Skeletal muscle satellite cell (primary cell): ENCODE measurements at regions not wholly inside any gene's neighbourhood (a gene's known extent, or its start where the extent isn't known, plus 50 kb on each side); places are given as distances from the start of the nearest gene placed in this dataset.

Experiments
- H3K27me3 ChIP-seq: 2 replicates; pipeline ENCODE4 v1.7.0; 2013; ENCODE audit warnings: low read length; ENCODE audit not compliant: control insufficient read depth, insufficient read depth
- H3K36me3 ChIP-seq: 2 replicates; pipeline ENCODE4 v1.7.0; 2013; ENCODE audit warnings: mild to moderate bottlenecking, control low read depth, low read length; ENCODE audit not compliant: insufficient read depth
- H3K4me1 ChIP-seq: 2 replicates; pipeline ENCODE4 v1.7.0; 2013; ENCODE audit warnings: low read length; ENCODE audit not compliant: control insufficient read depth, insufficient read depth
- H3K4me2 ChIP-seq: 2 replicates; pipeline ENCODE4 v1.7.0; 2013; ENCODE audit warnings: mild to moderate bottlenecking, low read length
- H3K4me3 ChIP-seq: 2 replicates; pipeline ENCODE4 v1.7.0; 2013; ENCODE audit warnings: low read length
- H3K9ac ChIP-seq: 2 replicates; pipeline ENCODE4 v1.7.0; 2013; ENCODE audit warnings: mild to moderate bottlenecking, low read depth, low read length, moderate library complexity
- H3K9me3 ChIP-seq: replicated peaks from 2 replicates; pipeline ENCODE4 v1.7.0; 2013; ENCODE audit warnings: mild to moderate bottlenecking, control low read depth, low read length

DNA sequence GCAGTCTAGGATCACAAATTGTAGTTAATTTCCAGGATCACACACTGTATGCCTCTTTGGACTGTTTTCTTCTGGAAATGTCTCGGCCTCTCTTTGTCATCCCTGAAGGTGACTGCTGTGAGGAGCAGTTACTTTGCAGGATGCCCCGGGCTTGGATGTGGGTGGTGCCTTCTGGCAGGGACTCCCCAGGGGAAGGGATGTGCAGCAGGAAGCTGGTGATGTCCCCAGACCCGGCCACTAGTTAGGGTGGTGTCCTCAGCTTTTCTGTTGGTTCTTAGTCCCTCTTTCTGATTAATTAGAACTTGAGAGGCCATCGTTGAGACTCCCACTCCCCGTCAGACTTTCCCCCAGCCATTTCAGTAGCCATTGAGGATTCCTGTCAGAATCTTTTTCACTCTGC is 286.6 kb upstream of the HDAC4 start:
- H3K4me1 ChIP-seq: no peaks in the 10 kb centered on the region
- no peak overlapping the region for H3K9ac ChIP-seq
- no peak overlapping the region for H3K4me3 ChIP-seq
- H3K9me3 ChIP-seq: no peaks in the 10 kb centered on the region
- H3K36me3 ChIP-seq: no peaks in the 10 kb centered on the region
- H3K27me3 ChIP-seq: no peaks in the 10 kb centered on the region
- no peak overlapping the region for H3K4me2 ChIP-seq

DNA sequence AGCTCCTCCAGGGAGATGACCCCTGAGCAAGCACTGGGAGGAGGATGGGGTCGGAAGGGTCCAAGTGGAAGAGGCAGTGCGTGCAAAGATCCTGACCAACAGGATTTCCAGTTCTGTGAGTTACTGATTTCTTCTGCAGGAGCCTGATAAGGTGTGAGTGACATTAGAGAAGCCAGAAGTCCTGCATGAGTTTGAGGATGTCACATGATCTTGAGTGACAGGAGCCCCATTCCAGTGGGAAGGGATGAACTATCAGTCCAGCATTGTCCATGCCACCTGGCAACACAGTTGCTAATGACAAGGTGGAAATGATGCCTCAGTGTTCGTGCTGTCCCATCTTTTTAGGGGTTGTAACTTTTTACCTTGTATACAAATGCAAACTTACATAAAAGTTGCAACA is 285.1 kb upstream of the HDAC4 start:
- no peak overlapping the region for H3K4me2 ChIP-seq
- H3K4me3 ChIP-seq: no peak overlapping the region
- no peak overlapping the region for H3K9ac ChIP-seq
- H3K4me1 ChIP-seq: no peaks in the 10 kb centered on the region
- no peaks in the 10 kb centered on the region for H3K36me3 ChIP-seq
- no peaks in the 10 kb centered on the region for H3K9me3 ChIP-seq
- H3K27me3 ChIP-seq: no peaks in the 10 kb centered on the region

GRCh38 chr2:239685556-239685955 is 284.7 kb upstream of the HDAC4 start:
- H3K9me3 ChIP-seq: no peaks in the 10 kb centered on the region
- H3K27me3 ChIP-seq: no peaks in the 10 kb centered on the region
- H3K9ac ChIP-seq: no peak overlapping the region
- no peak overlapping the region for H3K4me2 ChIP-seq
- H3K36me3 ChIP-seq: no peaks in the 10 kb centered on the region
- no peaks in the 10 kb centered on the region for H3K4me1 ChIP-seq
- no peak overlapping the region for H3K4me3 ChIP-seq

- Histone ChIP-seq H3K9ac (no peak overlapping the region), H3K4me1 (no peaks in the 10 kb centered on the region), H3K9me3 (no peaks in the 10 kb centered on the region), H3K36me3 (no peaks in the 10 kb centered on the region), H3K4me3 (no peak overlapping the region), H3K27me3 (no peaks in the 10 kb centered on the region), H3K4me2 (no peak overlapping the region)
Measured at GRCh38 chr2:239684996-239685395, 284.2 kb upstream of the HDAC4 start.

DNA sequence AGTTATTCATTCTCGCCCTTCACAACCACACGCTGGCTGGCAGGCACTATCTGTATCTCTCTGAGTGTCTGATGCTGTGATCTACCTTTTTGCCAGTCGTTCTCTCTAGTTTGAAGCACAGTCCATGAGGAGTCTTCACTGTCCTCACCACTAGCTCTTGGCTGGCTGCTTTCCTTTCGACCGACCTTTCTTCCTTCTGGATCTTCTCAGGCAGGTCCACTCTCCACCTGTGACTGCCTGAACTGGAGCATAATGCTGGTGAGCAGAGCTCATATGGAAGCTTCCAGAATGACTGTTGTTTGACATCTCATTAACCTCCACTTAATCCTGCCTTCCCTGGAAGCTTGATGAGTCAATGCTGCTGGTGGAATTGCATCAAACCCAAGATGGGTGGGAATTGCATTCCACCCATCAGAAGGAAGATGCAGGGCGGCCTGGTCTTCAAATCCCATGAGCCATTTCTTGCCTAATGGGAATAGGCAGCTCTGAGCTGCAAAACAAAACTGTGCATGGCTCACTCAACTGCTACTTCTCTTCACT is 283.5 kb upstream of the HDAC4 start:
- H3K4me3 ChIP-seq: no peak overlapping the region
- H3K4me2 ChIP-seq: no peak overlapping the region
- H3K9ac ChIP-seq: no peak overlapping the region
- no peaks in the 10 kb centered on the region for H3K9me3 ChIP-seq
- no peaks in the 10 kb centered on the region for H3K27me3 ChIP-seq
- H3K36me3 ChIP-seq: no peaks in the 10 kb centered on the region
- no peaks in the 10 kb centered on the region for H3K4me1 ChIP-seq

- Histone ChIP-seq H3K9me3 (no peaks in the 10 kb centered on the region), H3K27me3 (no peaks in the 10 kb centered on the region)
Measured at GRCh38 chr2:239682518-239682917, 281.7 kb upstream of the HDAC4 start.

DNA sequence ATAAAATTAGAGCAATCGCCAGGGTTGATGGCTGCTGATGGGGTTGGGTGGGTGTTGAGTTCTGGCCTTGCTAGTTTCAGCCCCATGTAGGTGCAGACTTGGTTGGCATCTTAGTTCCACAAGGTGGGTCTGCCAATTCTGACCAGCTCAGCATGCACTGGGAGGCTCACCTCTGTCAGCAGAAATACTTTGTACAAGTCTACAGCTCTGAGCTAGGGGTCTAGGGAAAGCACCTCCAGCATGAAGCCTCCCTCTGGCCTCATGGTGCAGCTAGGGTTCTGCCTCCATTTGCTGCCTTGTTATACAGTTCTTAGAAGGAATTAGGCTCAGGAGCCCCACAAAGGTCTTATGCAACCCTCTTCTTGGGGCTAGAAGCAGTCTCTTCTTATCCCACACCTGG is 278.9 kb upstream of the HDAC4 start:
- no peaks in the 10 kb centered on the region for H3K36me3 ChIP-seq
- H3K4me3 ChIP-seq: no peak overlapping the region
- no peaks in the 10 kb centered on the region for H3K4me1 ChIP-seq
- no peak overlapping the region for H3K9ac ChIP-seq
- H3K9me3 ChIP-seq: no peaks in the 10 kb centered on the region
- no peaks in the 10 kb centered on the region for H3K27me3 ChIP-seq
- no peak overlapping the region for H3K4me2 ChIP-seq

More at GRCh38 chr2:239682518-239682917, 281.7 kb upstream of the HDAC4 start:
- no peak overlapping the region for H3K9ac ChIP-seq
- no peak overlapping the region for H3K4me2 ChIP-seq
- H3K4me1 ChIP-seq: no peaks in the 10 kb centered on the region
- H3K4me3 ChIP-seq: no peak overlapping the region
- H3K36me3 ChIP-seq: no peaks in the 10 kb centered on the region

- Histone ChIP-seq H3K4me3 (no peak overlapping the region), H3K36me3 (no peaks in the 10 kb centered on the region), H3K9me3 (no peaks in the 10 kb centered on the region), H3K9ac (no peak overlapping the region), H3K4me1 (no peaks in the 10 kb centered on the region), H3K27me3 (no peaks in the 10 kb centered on the region), H3K4me2 (no peak overlapping the region)
Measured at GRCh38 chr2:239678666-239679296, 278.0 kb upstream of the HDAC4 start.

GRCh38 chr2:239678186-239678490 is 277.3 kb upstream of the HDAC4 start:
- no peaks in the 10 kb centered on the region for H3K27me3 ChIP-seq
- H3K4me1 ChIP-seq: no peaks in the 10 kb centered on the region
- no peak overlapping the region for H3K4me3 ChIP-seq
- no peak overlapping the region for H3K9ac ChIP-seq
- no peaks in the 10 kb centered on the region for H3K36me3 ChIP-seq
- no peak overlapping the region for H3K4me2 ChIP-seq
- no peaks in the 10 kb centered on the region for H3K9me3 ChIP-seq

DNA sequence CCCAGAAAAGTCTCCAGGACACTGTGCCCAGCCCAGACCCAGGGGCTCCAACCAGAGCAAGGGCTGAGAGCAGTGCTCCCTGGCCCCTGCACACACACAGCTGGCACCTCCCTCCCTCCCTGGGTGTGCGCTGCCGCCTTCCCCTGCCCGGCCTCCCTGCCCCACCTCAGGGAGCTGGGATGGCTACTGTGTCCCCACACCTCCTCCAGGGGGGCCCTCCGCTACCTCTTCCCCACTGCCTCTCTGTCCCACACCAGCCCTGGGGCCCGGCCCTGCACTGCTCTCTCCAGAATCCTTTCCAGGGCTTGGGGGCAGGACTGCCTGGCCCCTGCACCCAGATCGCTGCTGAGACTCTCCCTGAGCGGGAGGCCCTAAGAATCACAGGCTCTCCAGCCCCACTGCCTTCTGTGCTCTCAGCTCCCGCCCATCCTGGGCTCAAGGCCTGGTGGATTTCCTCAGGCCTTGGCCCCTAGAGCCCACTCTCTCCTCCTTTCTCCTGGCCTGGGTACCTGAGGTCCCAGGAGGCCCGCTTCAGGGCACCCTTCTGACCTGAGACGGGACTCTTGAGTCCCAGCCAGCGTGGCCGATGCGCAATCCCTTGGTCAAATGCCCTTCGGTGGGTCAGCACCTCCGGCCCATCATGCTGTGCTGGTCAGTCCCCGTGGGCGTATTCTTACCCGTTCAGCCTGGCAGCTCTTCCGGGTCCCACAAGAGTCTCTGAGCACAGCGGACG is 276.8 kb upstream of the HDAC4 start:
- H3K36me3 ChIP-seq: no peaks in the 10 kb centered on the region
- no peaks in the 10 kb centered on the region for H3K4me1 ChIP-seq
- no peak overlapping the region for H3K4me2 ChIP-seq
- no peaks in the 10 kb centered on the region for H3K9me3 ChIP-seq
- no peak overlapping the region for H3K4me3 ChIP-seq
- H3K27me3 ChIP-seq: no peaks in the 10 kb centered on the region
- H3K9ac ChIP-seq: no peak overlapping the region

DNA sequence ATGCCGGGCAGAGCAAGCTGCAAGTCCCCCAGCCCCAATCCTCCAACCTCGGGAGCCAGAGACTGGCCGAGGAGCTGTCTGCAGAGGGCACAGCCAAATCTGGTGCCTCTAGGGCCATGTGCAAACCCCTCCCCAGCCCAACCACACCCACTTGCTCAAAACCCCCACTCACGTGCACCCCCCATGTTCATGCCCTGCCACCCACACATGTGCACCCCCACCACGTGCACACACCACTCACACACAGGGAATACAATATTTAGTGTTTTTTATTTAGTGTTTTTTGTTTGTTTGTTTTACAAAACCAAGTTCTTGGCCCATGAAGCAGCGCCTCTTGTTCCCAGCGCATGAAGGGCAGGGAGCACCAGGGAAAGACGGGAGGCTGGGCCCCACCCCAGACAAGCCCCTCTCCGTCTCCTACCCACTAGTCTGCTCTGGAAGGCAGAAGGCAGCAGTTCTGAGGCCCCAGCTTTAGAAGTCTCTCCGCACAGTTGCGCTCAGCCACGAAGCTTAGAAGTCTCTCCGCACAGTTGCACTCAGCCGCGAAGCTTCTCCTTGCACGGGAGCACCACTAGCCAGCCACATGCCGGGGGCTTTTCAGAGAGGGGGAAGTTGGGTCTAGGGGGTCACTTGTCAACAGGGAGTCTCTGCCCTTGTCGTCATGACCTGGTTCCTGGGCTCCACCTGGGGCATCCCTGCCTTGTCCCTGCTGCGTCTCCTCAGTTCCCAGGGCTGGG is 276.1 kb upstream of the HDAC4 start:
- H3K4me1 ChIP-seq: no peaks in the 10 kb centered on the region
- no peaks in the 10 kb centered on the region for H3K9me3 ChIP-seq
- H3K36me3 ChIP-seq: no peaks in the 10 kb centered on the region
- no peaks in the 10 kb centered on the region for H3K27me3 ChIP-seq
- H3K4me2 ChIP-seq: no peak overlapping the region
- no peak overlapping the region for H3K4me3 ChIP-seq
- H3K9ac ChIP-seq: no peak overlapping the region
